Middle frontal gyrus (tissue), 1 donor: ENCODE measurements at regions not wholly inside any gene's neighbourhood (a gene's known extent, or its start where the extent isn't known, plus 50 kb on each side); places are given as distances from the start of the nearest gene placed in this dataset.

ENCODE experiments used
- DNase-seq: peaks from one replicate; pipeline ENCODE4 v3.0.0-alpha.2; 2015; ENCODE audit warnings: low spot score; ENCODE audit errors: extremely low spot score

DNA sequence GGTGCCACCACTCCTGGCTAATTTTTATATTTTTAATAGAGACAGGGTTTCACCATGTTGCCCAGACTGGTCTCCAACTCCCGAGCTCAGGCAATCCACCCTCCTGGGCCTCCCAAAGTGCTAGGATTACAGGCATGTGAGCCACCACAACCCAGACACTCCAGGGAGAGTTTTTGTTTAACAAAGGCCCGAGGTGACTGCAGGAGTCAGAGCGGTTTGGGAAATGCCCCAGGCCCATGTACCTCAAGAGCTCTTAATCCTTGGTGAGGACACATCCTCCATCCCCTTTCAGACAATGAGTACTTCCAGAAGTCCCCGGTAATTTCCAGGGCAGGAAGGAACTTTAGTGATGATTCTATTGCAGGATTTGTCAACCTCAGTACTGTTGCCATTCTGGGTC, 176.0 kb downstream of the ESRRB start:
- DNase-seq = no peak

DNA sequence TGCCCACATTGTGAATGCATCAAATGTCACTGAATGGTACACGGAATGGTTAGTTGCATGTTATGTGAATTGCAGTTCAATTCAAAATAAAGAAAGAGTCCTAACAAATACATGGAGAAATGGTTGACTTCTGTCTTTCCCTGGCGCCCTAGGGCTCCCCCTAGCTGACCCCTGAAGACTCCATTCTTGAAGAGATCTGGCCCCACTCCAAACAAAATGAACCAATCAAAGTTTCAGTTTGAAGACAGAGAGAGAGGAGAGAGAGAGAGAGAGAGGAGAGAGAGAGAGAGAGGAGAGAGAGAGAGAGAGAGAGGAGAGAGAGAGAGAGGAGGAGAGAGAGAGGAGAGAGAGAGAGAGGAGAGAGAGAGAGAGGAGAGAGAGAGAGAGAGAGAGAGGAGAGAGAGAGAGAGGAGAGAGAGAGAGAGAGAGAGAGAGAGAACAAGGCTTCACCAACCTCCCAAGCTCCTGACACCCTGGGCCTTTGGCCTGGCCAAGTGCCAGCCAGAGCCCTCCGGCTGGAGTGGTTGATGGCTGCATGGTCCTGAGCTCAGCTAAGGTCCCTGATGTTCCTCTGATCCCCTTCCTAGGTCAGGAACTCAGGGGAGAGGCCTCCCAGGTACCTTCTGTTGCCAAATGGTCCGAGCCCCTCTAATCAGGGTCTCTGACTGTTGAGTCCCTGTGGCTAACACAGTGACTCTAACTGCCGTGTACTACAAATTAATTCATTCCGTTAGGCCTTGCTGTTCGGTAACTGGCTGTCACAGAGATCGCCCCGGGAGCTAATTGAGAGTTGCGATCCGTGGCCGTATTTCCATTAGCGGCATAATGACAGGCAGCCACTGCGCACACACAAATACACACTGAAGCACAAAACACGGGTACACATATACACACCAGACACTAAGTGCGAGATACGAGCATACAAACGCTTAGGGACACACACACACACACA, 188.8 kb downstream of the ESRRB start:
- DNase-seq = no peak

DNA sequence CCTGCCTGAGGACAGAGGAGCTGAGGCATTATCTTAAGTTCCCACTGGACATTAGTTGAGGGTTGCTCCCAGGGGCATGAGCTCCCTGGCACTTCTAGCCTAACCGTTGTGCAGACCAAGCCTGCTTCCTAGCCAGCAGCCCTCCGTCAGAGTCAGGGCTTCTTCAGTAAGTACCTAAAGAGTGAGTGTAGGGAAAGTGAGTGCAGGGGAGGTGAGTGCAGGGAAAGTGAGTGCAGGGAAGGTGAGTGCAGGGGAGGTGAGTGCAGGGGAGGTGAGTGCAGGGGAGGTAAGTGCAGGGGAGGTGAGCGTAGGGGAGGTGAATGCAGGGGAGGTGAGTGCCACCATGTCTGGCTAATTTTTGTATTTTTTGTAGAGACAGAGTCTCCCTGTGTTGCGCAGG, 190.5 kb downstream of the ESRRB start:
- no peak for DNase-seq

DNA sequence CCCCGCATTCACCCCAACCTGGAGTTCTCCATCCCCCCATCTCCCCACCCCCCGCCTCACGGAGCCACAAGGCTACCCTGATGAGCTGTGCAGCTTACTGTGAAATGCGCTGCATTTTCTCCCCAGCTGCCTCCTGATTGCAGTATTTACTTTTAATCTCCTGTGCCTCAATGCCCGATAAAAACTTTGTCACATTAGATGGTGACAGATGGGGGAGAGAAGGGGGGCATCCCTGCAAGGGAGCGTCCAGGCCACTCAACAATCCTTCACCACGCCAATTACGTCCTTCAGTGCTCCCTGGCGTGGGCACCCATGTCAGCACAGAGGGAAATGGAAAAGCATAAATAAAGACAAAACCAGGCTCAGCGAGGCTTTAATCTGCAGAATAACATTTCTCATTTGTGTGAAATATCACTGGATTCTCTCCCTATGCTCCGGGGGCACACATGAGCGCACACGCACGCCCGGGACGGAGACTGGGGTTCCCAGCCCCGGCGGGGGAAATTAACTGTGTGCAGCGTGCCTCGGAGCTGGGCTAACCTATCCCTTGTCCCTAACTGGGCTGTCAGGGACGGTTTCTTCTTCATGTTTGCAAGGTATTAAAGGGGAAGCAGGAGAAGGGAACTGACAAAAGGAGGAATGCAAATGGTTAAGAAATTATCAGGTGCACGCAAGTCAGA, 186.7 kb upstream of the VASH1 start:
- no peak for DNase-seq

DNA sequence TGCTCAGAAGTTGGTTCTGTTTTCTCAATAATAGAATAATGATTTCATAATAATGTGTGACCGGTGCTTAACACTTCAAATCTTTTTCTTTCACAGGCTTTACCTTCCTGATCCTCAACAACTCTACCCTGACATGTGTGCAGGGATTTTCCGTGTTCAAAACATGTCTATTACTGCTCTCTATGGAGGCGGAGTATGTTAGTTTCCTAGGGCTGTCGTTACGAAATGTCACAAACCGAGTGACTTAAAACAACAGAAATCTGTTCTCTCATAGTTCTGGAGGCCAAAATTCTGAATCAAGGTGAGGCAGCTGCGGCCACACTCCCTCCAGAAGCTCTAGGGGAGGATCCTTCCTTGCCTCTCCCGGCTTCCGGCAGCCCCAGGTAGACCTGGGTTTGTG, 186.2 kb upstream of the VASH1 start:
- DNase-seq = no peak

DNA sequence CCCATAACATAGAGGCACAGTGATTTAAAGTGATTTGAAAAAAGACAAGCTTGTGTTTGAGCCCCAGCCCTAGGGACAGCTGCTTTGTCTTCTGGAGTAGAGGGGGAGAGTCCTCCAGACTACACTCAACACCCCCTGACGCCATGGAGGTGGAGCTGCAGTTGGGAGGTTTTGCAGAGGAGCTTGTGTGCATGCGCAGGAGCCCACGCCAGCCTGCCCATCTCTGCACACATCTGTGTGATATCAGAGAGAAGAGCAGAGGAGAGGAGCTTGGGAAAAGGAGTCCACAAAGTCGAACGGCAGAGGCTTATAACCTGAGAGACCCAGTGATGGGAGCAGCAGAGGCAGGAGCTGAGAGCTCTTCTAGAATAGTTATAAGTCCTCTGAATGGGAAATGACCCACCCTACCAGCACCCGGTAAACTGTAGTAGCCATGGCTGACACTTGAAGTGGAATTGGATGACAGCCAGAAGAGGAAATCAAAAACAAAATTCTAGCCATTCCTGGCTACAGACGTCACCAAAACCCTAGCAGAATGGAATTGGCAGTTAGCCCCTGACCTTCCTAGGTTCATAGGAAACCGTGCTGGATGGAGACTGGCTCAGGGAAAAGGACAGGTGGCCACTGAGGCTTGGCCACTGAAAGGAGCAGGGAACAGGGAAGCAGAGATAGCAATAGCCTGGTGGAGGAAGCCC, 185.1 kb upstream of the VASH1 start:
- no peak for DNase-seq

DNA sequence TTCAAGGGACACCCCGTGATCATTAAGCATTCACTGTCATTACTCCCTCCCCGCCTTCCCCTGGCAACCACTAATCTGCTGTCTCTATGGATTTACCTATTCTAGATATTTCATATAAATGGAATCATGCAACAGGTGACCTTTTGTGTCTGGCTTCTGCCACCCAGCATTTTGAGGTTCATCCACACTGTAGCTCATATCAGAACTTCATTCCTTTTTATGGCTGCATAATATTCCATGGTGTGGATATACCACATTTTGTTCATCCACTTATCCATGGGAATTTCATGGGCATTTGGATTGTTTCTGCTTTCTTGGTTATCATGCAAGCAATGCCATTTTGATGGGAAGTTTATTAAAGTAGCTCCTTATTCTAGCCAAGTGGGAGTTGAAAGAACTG, 184.2 kb upstream of the VASH1 start:
- no peak for DNase-seq

DNA sequence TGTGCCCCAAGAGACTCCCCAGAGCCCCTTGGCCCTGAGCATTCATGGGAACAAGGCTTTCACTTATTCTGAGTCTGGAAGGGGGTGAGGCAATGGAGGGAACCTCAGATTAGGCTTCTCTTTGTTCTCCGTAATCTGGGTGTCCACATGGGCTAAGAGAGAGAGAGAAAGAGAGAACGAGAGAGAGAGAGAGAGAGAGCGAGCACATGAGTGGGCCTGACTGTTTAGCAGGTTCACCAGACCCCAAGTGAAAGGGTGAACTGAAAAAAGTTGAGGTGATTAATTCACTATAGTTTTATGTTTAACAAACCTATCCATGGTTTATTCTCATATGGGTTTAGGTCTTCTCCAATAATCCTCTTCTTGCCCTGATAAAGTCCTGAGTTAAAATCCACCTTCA, 183.4 kb upstream of the VASH1 start:
- DNase-seq = no peak

DNA sequence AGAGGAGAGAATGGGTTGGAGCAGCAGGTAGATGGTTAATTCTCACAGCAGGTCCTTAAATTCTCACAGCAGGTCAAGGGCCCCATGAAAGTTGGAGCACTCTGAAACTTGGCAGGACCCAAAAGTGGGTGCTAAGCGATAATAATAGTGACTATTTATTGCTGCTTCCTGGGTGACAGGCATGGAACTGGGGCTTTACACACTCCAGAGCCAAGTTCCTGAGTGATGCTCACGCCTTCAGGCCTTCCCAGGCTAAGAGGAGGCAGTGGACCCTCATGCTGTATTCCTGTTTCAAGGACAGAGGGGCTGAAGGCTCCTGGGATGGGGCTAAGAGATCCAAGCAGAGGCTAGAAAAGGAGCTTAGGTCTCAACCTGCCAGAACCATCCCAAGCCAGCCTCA, 180.9 kb upstream of the VASH1 start:
- DNase-seq = no peak

DNA sequence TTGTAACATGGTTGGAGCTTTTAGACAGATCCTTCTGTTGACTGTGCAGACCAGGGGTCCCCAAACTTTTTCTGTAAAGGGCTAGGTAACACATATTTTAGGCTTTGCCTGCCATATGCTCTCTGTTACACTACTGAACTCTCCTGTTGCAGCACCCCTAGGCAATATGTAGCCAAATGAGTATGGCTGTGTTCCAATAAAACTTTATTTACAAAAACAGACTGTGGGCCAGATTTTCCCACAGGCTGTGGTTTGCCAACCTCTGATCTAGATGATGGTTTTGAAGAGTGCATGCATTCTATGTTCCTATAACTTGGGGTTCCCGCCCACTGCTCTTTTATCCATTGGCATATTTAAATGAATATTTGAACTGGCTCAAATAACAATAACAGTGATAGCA, 180.3 kb upstream of the VASH1 start:
- no peak for DNase-seq

DNA sequence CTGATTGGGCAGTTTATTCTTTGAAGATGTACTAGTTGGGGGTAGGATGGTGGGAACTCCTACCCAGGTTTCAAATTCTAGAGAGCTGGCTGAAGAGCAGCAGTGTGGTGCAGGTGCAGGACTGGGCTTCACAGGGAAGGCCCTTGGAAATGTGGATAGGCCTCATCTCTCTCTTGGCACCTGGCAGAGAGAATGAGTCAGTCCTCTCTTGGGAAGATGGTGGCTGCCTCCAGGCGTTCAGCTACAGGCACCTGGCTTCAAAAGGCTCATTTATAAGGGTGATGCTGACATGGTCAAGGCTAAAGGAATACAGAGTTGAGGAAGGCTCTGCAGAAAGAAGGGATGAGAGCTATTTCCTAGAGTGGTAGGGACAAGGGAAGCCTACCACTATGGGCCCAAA, 179.7 kb upstream of the VASH1 start:
- no peak for DNase-seq

DNA sequence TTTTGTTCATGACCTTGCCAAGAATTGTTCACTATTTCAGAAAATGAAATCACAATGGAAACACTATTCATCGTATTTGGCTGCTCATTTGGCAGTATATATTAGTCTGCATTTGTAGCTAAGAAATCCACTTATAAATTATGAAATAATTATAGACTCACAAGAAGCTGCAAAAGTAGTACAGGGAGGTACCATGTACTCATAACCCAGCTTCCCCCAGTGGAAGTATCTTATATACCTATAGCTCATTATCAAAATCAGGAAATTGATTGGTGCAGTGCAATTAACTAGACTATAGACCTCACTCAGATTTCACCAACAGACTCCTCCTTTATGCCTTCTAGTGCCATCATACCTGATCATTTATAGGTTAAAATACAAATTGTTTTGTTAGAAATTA, 178.8 kb upstream of the VASH1 start:
- DNase-seq = no peak

DNA sequence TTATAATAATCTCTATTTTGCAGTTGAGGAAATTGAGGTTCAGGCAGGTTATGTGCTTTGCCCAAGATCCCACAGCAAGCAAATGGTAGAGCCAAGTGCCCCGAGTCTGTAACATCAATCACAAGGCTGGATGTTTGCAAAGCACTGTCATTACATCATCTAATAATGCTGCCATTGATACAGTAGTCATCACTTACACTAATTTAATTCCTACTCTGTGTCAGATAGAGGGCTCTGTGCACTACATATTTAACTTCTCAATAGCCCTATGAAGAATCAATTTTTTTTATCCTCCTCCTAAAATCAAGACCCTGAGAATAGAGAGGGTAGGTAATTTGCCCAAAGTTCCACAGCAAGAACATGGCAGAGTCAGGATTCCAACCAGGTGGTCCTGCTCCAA, 178.1 kb upstream of the VASH1 start:
- no peak for DNase-seq

DNA sequence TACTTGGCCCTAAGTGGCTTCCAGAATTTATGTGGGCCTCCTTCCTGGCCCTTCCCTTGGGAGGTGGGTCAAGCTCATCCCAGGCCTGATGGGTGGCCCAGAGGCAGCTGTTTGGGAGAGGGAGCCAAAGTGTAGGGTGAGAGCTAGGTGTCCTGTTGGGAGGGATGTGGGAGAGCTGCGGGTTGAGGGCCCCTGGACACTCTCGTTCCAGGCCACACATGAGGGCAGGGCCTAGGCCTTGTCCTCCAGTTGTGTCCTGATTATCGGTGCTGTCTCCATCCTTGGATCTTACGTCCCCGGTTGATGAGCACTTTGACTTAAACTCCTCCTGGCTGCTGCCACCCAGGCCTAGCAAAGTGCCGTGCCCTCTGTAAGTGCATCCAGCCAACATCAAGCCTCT, 177.5 kb upstream of the VASH1 start:
- no peak for DNase-seq

DNA sequence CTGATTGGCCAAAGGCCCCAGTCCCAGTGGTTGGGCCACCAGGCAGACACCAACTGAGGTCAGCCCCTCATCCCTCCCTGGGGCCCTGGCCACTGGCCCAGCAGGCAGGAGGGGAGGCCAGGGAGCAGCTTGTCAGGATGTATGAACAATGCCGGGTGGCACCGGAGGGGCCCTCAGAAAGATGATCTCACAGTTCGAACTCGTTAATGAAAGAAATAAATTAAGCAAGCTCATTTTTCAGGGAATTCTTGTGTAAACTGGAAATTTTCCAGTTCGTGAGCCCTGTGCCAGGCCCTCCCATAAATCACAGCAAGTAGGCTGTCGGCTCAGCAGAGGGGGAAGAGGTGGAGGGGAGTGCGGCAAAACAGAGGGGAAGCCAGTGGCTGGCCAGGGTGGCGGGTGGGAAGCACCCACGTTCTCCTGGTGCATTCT, 177.0 kb upstream of the VASH1 start:
- DNase-seq = no peak

DNA sequence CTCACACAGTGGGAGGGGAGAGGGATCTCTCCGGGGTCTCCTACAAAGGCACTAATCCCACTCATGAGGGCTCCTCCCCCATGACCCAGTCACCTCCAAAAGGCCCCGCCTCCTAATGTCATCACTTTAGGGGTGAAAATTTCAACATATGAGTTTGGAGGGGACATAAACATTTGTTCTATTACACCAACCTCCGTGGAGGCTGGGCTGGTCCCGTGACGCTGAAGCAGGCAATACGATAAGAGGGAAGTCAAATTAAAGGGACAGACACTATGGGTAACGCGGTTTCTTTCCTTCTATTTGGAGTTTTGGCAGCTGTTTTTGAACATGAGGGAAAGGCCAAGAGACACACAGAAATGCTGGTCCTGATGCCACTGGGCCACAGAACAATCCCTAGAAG, 175.7 kb upstream of the VASH1 start:
- no peak for DNase-seq

DNA sequence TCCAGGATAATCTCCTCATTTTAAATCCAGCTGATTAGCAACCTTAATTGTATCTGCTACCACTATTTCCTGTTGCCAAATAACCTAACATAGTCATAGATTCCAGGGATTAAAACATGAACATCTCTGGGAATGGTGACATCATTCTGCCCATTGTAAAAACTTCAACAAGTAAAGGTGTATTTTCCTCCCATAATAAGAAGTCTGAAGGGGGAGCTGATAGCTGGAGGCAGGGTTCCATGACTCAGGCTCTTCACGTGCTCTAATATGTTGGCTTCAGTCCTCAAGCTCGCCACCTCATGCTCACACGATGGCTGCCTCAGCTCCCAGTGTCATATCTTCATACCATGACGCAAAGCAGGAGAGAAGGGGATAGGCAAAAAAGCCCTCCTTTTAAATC, 172.0 kb upstream of the VASH1 start:
- no peak for DNase-seq

DNA sequence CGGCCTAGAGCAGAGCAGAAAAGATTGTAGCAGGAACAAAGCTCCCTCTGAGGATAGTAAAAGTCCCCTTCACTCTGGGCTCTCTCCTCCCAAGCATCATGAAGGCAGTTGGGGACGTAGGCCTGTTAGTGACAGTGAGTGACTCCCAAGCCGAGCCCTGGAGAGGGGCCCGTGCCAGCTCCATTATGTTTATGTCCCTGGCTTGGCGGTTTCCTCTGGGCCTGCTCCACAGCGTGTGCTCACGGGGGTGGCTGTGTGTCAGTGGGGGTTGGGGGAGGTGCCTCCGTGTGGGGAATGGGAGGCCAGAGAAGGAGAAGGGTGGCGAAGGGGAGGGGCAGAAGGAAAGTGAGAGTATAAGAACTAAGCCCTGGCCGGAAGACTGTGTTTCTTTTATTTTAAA, 170.0 kb upstream of the VASH1 start:
- no peak for DNase-seq

DNA sequence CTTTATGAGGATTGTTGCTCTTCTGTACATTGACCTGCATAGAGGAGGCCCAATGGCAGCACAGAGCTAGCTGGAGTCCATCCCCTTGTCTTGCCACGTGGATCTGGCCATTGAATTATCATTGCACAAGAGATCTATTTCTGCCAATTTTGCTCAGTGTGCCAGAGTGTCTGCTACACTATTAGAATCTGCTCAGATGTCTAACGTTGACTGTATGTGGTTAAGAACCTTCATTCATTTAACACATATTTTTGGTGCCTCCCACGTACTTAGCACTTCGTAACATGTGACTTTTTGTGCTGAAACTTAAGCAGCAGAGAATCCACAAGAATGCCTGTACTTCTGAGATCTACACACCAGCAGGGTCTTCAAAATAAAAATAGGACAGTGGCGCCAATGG, 166.0 kb upstream of the VASH1 start:
- DNase-seq = no peak

DNA sequence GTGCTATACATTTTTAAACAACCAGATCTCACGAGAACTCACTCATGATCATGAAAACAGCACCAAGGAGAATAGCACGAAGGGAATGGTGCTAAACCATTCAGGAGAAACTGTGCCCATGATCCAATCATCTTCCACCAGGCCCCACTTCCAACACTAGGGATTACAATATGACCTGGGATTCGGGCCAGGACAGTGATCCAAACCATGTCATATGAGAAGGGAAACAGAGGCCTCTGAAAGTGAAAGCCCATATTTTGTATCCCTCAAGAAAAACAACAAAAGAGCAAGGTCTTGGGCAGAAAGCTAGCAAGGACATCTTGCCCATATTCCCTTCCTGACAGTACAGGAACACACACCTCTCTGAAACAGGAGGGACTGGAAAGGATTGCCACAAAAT, 163.9 kb upstream of the VASH1 start:
- no peak for DNase-seq

DNA sequence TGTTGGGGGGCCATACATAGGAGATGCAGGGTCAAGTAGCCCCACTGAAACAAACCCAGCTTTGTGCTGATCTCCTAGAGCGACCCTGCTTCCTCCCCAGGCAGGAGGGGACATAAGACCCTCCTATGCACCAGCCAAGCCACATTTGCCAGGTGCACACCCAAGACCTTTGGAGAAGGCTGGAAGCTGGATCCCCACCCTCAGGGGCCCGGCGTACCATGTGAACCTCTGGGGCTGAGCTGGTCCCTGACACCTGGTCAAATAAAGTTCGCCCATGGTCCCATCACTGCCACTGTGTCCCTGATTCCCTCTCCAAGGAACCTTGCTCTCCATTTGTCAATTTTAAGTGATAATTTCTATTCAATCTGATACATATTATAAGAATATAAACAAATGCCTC, 162.1 kb upstream of the VASH1 start:
- no peak for DNase-seq

DNA sequence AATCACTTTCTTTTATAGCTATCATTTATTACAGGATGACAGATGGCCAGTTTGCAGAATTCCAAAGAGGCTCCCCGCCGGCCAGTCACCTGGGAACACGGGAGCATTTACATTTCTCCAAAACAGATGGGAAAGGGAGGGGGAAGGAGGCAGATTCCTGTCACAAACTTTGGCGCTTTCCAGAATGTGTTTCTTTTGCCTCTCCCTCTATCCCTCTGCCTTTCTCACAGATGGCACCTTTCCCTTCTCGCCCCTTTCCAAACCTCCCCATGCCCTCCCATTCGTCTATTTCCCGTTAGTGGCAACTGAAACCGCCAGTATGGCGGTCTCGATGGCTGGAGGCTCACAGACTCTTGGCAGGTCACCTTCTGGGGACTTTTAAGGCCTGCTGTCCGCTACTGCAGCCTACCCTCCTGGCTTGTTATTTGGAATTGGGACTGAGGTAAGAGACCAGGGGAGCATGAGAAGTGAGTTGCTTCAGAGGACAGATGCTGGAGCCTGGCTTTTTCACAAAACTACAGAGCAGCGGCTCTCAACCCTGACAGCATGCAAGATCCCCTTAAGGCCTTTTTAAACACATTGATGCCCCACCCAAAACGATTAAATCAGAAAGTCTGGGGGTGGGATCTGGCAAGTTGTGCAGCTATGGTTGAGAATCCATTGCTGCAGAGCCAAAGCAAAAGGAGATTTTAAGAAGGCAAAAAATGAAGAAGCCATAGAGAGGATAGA, 161.5 kb upstream of the VASH1 start:
- no peak for DNase-seq
